Stimulated activated CD4-positive, alpha-beta T cell treated with anti-CD3 and anti-CD28 coated beads, Interleukin-4, amount 100 ng/mL, for 4 hours (primary cell): ENCODE measurements at regions not wholly inside any gene's neighbourhood (a gene's known extent, or its start where the extent isn't known, plus 50 kb on each side); places are given as distances from the start of the nearest gene placed in this dataset.

Experiments
- DNase-seq, 2 experiments: peaks; one replicate each; pipeline ENCODE4 v3.0.0-alpha.2; 2020

DNA sequence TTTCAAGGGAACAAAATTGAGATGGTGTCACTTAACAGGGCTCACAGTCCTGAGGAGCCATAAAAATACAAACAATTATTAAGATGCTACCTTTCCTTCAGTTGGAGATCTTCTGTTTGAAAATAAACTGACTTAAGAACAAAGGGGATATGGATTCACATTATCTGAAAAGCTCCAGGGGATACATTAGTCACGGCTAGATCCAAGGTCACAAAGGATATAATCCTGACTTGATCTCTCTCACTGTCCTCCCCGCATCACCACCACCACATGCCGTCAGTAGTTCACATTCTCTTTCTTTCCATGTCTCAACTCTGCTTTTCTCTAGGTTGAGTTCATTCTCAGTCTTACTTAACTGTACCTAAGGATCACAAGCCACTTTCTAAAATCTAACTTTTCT lies 530.4 kb upstream of the MARCKS start:
- DNase-seq = no peak

DNA sequence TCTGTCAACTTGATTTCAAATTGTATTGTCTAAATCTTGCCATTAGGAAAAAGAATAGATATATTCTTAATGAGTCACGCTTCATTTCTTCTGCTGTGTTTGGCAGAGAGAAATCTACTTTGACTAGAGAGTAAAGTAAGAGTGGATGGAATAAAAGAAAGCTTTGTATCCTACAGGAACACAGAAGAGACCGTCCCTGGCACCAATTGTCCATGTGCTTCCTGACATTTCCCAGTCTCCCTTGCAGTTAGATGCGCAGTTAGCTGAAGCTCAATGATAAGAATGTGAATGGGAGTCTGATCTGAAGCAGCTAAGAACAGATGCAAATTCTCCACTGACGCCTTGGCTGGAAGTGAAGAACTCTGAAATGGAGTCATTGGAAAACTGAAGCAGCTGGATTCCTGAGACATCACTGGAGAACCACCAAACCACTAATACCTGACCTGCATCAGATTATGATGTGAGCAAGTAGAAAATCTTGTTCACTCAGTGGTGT lies 528.2 kb upstream of the MARCKS start:
- no peak for DNase-seq

DNA sequence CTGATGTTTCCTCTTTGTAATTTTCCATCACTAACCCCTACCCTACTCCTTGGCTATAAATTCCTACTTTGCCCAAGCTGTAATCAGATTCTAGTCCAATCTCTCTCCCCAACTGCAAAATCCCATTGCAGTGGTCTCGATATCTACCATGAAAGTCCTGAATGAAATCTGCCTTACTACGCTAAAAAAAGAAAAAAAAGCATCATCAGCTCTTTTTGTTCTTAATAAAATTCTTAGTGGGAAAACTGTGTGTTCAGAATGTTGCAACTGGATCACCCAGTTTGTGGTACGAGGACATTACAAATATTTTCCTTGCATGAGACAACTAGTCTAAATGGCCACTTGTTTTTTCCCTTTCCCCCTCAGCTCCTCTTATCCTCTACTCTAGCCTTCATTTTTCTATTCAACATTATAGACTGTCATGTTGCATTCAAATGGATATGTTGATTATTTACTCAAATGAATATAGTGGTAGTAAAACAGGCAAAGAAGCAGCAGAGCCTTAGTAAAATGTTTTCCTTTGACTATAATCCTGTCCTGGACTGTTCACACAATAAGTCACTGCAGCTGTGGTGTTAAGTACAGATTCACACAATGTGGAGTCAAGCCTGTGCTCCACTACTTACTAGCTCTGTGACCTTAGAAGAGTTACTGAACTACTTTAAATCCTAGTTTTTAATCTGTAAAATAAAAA lies 527.1 kb upstream of the MARCKS start:
- DNase-seq = no peak

DNA sequence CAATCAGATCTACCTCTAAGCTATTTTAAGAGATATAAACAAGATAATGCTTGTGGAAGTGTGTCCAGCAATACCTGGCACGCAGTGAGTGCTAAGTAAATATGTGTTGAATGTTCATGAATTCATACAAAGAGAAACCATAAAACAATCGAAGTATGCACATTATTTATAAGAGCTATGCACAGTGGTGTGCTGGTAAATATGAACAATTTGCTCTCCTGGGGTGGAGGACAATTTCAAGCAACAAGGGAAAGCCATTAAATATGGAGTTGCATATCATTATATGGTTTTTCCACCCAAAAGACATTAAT lies 526.6 kb upstream of the MARCKS start:
- DNase-seq = no peak

DNA sequence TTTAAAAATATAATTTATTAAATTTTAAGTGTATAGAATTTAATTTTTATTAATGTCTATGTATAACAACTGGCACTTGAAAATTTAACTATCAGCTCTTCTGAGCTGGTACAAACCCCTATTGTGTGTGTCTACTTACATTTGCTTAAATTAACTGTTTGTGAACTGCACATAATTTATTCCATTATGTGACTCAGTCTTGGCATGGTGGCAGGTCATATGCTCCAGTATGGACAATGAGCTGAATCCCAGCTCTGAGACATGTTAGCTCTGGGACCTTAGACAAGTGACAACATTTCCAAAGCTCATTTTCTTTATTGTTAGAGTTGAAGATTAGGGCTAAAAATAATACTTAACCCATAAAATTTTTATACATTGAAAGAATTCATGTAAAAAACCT lies 526.1 kb upstream of the MARCKS start:
- no peak for DNase-seq

DNA sequence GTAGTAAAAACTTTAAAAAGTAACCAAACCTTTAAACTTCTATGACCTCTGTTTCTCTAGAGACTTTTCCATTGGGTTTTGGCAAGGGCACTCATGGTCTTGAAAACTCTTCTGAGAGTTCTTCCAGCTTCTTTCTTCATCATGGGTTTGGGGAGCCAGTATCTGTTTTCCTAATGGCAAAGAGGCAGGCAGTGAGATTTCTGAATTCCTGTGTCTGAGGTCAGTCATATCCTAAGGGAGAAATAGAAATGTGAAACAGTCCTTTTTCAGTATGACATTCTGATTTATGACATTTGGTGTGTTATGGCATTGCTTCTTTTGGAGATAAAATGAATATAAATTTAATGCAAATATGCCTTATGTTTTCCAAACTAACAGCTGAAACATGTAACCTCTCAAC lies 518.5 kb upstream of the MARCKS start:
- DNase-seq = no peak

DNA sequence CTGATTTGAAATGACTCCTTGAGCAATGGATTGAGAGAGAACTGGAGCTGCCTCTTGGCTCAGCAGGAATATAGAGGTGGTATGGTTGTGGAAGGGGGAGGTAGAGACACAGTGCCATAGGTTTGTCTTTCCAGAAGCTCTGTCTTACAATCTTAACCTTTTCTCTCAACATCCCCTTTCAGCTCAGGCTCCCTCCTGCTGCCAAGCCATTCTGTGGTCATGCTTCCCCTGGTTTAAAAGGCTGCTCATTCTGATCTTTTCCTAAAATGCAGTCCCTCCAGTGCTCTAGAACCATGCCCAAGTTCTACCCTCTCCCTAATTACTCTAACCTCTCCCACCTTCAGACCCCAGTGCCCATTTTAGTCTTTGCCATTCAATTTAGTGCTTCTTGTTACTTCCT lies 517.9 kb upstream of the MARCKS start:
- no peak for DNase-seq

DNA sequence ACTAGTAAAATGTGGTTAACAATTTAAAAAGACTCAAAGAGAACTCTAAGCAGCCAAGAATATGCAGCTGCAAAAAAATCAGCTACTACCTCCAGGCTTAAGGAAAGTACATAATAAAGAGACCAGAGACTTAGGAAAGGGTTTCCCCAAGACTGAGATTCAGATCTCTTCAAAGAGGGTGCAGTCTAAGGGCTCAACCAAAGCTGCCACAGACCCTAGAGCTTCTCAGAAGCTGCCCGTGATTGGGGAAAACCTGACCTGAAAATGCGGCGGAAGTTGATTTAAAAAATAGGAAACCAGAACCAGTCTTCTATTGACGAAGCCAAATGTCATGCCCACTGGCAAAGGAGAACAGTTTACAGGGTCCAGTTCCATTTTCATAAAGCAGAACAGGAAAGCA lies 516.8 kb upstream of the MARCKS start:
- no peak for DNase-seq

DNA sequence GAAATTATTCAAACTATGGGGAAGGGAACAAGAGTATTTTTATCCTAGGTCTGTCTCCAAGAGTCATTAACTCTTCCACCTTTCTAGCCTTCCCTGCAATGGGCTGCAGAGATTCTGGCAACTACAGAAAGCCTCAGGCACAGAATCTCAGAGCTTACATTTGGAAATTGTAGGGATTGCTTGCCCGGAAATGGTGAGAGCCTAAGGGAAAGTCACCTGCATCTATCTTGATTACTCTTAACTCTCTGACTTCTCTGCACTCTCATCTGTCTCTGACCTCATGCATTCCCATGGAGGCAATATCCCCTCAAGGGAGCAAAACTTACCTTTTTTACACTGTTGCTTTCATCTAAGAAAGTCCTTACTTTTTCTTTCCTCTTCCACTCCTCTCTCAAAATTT lies 513.2 kb upstream of the MARCKS start:
- DNase-seq = no peak

DNA sequence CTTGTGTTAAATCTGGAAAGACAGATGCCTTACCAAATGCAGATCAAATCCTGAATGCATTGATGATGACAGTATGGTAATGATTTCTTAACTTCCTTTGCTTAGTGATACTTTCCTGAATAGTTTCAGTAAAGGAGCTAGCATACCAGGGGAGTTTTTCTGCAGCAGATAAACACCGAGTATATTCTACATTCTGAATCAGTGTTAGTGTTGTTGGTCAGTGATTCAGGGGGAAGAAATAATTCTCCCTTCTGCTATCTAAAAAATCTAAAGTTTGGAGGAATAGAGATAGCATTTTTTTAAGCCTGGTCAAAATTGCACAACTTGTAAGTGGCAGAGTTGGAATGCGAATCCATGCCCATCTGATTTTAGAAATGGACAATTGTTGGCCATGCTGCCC lies 512.2 kb upstream of the MARCKS start:
- DNase-seq = no peak

DNA sequence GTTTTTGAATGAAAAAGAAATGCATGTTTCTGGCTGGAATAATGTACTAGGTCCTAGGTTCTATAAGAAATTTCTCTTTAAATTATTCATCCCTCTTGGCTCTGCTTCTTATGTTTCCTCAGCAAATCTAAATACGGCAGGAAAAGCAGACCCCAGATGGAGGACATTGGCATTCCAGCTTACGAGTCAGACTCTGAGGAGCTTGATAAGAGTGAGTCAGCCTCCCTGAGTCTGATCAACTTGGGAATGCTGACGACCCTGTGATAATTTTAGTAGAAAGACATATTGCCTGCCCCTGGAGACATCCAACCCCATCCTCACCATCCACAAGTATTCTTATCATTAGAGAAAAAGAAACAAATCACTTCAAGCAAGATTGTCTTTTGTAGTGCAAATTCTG lies 509.7 kb upstream of the MARCKS start:
- DNase-seq = no peak

DNA sequence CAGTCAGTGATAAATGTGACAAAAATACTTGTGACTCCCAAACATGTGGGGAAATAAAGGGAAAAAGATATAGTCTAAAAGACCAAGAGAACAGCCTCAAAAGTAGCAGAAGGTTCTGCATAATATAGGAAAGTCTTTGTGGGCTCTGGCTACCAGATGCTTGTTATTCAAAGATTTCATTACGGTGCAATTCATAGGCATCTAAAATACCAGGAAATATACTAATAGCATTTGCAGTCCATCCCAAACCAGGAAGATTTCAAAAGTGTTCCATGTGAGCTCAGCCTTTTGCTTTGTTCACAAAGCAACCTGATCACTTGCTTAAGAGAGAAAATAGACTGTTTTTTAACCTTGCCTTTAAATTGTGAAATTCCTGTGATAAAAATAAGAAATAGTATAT lies 506.7 kb upstream of the MARCKS start:
- no peak for DNase-seq

DNA sequence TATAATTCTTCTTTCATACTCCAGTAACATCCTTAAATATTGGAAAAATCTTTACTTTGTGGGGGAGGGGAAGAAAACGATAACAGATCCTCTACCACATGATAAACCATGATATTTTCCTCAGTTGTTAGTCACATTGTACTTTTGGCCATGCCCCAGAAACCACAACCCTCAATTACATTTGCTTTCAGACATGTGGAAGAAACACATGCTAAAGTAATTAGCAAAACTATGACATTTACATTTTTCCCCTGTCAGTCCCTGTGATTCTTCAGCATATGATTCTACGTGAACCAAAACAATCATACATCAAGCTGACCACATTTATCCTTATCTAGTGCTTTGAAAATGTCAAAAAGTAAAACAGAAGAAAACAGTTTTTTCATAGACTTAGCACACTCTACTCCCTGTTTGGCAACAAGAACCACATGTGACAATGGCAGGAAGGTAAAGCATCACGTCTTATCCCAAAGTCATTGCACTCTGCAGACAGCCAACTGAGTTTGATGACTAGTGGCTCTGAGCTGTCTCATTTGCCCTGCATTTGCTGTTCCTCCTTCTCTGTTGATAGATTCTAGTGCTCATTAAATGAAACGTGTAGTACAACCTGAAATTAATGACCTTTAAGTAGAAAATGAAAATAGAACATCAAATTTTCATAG lies 505.8 kb upstream of the MARCKS start:
- no peak for DNase-seq

DNA sequence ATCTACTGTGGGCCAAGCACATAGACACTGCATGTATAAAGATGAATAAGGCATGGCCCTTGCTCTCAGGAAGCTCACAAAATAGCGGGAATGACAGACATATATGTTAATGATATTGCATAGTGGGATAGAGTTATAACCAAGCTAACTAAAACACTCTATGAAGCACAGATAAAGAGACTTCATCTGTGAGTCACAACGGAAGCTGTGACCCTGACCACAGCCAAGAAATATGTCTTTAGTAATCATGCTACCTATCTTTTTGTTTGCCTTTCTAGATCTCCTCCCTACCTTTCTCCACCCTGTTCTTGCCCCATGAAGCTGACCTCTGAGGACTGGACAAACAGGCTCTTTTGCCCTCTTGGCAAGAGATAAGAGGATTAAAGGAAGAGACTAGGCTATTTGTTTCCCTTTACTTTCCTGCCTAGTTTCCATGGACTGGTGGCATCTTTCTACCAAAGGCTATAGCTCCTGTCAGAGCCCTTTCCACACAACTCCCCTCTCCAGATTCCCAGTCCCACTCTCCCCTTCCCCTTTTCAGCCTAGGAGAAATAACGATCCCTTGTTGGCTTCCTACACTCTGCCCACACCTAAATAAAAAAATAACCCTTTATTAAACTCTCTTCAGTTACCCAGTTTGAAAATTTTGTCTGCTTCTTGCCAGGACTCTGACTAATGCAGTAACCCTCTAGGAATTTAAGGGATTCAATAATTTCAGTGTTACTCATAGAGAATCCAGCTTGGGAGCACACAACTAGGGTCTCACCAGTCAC lies 504.9 kb upstream of the MARCKS start:
- no peak for DNase-seq

DNA sequence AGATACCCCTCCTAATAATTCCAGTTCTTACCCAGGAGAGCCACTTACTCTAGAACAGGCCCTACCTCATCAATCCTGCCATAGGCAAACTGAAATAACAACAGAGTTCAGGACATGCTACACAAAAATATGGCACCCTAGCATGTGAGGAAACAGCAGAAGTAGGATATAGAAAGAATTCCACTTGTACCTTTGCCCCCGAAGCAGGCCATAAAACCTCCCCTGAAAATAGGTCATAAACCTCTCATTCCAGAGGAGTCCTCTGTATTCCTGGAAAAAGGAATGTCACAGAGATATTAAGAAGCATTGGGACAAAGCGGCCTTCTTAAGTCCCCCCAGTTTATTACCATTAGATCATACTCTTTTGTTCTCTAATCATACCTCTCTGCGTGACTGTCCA lies 504.3 kb upstream of the MARCKS start:
- no peak for DNase-seq

DNA sequence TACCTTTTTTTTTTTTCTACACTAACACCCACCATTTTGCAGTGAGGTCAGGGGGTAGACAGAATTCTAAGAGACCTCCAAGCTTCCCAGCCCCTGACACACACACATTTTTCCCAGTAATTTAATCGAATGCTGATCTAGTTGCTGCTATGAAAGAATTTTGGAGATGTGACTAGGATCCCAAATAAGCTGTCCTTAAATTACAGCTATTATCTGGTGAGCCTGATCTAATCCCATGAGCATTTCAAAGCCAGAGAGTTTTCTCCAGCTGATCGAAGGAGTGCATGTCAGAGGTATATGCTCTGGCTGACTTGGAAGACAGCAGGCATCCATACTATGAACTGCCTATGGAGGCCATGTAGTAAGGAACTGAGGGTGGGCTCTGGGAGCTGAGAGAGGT lies 503.8 kb upstream of the MARCKS start:
- DNase-seq = no peak

DNA sequence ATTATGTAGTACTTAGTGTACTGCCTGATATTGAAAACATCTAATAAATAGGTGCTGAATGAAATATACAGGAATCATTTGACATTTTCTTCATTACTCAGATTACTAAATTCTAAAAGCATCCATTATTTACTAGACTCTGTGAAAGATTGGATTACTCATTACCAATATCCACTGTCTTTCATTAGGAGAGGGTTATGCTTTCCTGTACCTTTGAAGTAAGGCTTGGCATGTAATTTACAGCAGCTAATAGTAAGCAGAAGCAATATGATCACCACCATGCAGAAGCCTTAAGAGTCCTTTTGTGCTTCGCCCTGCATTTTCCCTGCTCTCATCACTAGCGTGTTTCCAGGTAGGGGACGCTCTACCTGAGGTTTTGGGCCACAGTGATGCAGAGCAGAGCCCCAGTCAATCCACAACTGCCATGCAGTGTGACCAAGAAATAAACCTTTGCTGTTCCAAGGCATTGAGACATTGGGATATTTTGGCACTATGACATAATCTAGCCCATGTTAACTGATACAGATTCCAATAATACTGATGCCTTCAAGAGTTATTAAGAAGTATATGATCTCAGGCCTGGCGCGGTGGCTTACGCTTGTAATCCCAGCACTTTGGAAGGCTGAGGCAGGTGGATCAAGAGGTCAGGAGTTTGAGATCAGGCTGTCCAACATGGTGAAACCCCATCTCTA lies 502.8 kb upstream of the MARCKS start:
- no peak for DNase-seq

DNA sequence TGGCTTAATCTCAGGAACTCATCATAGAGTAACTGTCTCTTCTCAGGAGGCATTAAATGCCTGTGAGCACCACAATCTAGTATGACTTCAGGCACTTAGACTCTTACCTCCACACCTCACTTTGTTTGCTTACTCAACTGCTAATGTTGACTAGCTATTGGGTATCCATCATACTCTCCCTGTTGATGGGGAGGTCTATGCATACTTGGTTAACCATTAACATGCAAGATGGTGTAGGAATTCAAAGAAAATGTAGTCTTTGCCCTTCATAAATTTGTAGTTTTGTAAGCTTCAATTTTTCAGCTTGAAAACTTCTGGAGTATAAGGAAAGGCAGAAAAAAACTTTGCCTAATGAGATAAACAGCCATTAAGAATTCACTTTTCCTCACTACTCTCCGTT lies 501.0 kb upstream of the MARCKS start:
- DNase-seq = no peak

DNA sequence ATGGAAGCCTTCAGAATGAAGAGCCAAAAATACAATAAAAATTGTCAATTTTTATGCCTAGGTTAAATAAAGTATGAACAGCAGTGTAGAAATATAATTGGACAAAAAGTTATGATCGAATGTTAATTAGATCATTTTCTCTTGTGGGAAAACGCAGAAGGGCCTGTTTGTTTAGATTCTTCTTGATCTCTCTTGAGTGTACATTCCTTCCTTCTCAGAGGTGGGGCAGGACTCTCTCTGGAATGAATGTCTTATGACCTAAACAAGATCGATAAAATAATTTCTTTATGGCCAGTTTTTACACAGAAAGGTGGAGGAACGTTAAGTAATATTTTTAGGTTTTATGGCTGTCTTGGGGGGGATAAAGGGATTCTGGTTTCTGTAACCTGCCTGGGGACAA lies 500.1 kb upstream of the MARCKS start:
- no peak for DNase-seq

DNA sequence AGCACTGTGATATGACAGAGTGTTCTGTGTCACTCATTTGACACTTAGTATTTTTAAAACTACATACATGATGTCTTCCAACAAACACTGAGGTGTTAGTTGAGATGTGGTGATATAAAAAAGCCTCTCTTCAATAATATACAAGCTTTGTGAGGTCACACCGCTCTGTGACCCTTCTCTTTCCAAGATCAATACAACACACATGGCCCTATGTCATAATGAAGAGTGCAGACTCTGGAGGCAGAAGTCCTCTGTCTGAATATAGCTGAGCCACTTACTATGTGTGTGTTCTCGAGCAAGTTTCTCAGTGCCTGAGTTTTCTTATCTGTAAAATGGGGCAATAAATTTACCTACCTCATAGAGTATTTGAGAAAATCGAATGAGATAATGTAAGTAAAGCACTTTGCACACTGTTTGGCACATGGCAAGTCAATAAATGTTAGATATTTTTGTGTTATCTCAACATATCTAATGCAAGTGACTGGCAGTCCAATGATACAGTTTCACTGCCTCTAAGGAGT lies 499.0 kb upstream of the MARCKS start:
- DNase-seq = no peak

DNA sequence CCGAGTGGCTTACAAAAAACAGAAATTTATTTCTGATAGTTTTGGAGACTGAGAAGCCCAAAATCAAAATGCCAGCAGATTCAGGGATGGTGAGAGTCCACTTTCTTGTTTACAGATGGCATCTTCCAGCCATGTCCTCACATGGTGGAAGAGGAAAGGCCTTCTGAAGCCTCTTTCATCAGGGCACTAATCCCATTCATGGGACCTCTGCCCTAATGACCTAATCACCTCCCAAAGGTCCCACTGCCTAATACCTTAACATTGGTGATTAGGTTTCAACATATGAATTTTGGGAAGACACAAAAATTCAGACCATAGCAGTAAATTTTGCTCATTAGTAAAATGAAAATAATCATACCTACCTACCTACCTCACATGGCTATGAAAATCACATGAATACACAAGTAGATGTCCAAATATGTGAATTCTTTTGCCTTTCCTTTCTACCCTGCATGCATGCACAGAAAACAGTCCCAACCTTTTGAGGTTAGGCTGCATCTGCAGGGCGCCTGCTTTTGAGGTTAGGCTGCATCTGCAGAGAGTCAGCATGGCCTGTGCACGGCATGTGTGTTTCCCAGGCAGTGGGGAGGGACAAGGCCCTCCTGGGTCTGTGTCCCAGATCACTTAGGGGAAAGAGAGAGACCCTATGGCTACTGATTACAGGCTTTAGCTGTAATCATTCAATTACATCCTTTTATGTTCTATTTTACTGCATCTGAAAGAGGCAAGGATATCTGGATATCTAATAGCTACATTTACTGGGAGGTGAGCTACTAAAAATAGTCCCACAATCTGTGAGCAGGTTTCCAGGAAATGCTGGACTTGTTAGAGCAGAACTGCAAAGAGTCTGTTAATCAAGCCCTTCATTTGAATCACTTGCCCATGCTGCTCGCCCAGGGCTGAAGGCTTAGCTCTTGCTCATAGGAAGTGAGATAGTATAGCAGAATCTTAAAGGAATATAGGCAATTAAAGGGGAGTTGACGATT lies 497.7 kb upstream of the MARCKS start:
- DNase-seq = no peak

DNA sequence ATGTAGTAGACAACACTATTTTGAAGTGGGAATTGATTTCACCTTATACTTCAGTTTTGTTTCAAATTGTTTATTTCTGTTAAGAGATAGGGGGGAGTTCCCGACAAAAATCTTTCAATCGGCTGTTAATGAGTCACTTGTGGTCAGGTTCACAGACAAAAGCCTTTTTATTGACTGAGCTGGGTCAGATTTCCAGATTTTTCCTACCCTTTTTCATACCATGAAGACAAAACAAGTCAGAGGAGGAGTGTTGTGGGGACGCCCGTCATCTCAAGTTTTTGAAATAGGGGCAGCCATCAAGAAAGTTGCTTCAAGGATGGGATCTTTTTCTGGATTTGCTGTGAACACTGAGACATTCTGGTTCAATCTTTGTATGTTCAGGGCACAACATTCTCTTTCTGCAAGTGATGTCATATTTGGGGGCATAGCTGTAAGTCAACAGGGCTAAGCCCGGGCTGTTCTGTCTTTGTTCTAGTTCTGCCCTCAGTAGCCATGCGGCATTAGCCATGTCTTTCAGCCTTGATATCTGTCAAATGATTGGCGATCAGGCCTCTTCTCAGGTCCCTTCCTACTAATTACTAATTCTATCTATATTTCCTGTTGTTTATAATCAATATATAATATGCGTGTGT lies 496.0 kb upstream of the MARCKS start:
- no peak for DNase-seq
